Lower lobe of right lung (tissue), 2 donors: ENCODE measurements at regions not wholly inside any gene's neighbourhood (a gene's known extent, or its start where the extent isn't known, plus 50 kb on each side); places are given as distances from the start of the nearest gene placed in this dataset.

ENCODE experiments used
- ATAC-seq, 2 donors: fragments of 200-7000 bp; cut with Tn5 transposase; one replicate each; pipeline ENCODE4 v1.9.1; 2020 to 2022; ENCODE audit warnings: mild to moderate bottlenecking in 2 of 2, moderate library complexity in 2 of 2
- DNase-seq: peaks from one replicate; pipeline ENCODE4 v3.0.0-alpha.2; 2020
- H3K27ac ChIP-seq: fragments of 200-600 bp; one replicate; pipeline ENCODE4 v1.8.0; 2022
- H3K27me3 ChIP-seq: fragments of 200-600 bp; one replicate; pipeline ENCODE4 v1.8.0; 2022; ENCODE audit warnings: low read depth
- H3K36me3 ChIP-seq: fragments of 200-600 bp; one replicate; pipeline ENCODE4 v1.8.0; 2022; ENCODE audit warnings: mild to moderate bottlenecking
- H3K4me1 ChIP-seq: fragments of 200-600 bp; one replicate; pipeline ENCODE4 v1.8.0; 2022
- H3K4me3 ChIP-seq: fragments of 200-600 bp; one replicate; pipeline ENCODE4 v1.8.0; 2022; ENCODE audit warnings: mild to moderate bottlenecking
- H3K9me3 ChIP-seq: fragments of 200-600 bp; one replicate; pipeline ENCODE4 v1.8.0; 2022
- CTCF ChIP-seq: fragments of 200-600 bp; IDR thresholded peaks from one replicate; pipeline ENCODE4 v1.8.0; 2022; ENCODE audit warnings: antibody characterized with exemption, mild to moderate bottlenecking
- intact Hi-C: fragments of 100-400 bp; cut with DNase I; formaldehyde crosslinking; loops from one replicate; pipeline ENCODE4 v1.11.0; 2022
- donor health status: DM: no; HTN: yes; CAD: no; lungs with severe emphysema.

- H3K27ac ChIP-seq = no peak overlapping the region
- no peaks in the 10 kb centered on the region for H3K9me3 ChIP-seq
- no peak overlapping the region for H3K4me3 ChIP-seq
- DNase-seq = no peak
- no peaks in the 10 kb centered on the region for H3K27me3 ChIP-seq
- intact Hi-C loops = no loop called here
- ATAC-seq = no peak
- H3K36me3 ChIP-seq = no peaks in the 10 kb centered on the region
- TF ChIP-seq CTCF = no peak
- H3K4me1 ChIP-seq = no peaks in the 10 kb centered on the region
Observed at GRCh38 chr7:46940178-46940577, 641.7 kb downstream of the TNS3 start.

GRCh38 chr7:46939558-46939957, 642.4 kb downstream of the TNS3 start:
- Histone ChIP-seq H3K27me3 (no peaks in the 10 kb centered on the region), H3K36me3 (no peaks in the 10 kb centered on the region), H3K27ac (no peak overlapping the region), H3K4me3 (no peak overlapping the region), H3K4me1 (no peaks in the 10 kb centered on the region), H3K9me3 (no peaks in the 10 kb centered on the region)
- intact Hi-C loops = no loop called here
- TF ChIP-seq CTCF = no peak
- DNase-seq = no peak
- no peak for ATAC-seq

GRCh38 chr7:46939089-46939488, 642.8 kb downstream of the TNS3 start:
- Histone ChIP-seq H3K4me1 (peaks cover 3% of the 10 kb centered on the region), H3K9me3 (no peaks in the 10 kb centered on the region), H3K27me3 (no peaks in the 10 kb centered on the region), H3K36me3 (no peaks in the 10 kb centered on the region), H3K27ac (no peak overlapping the region), H3K4me3 (no peak overlapping the region)
- ATAC-seq = no peak
- TF ChIP-seq CTCF = no peak
- no peak for DNase-seq
- intact Hi-C loops = no loop called here

- Histone ChIP-seq H3K27me3 (no peaks in the 10 kb centered on the region), H3K27ac (no peak overlapping the region), H3K36me3 (no peaks in the 10 kb centered on the region), H3K4me1 (peaks cover 14% of the 10 kb centered on the region), H3K4me3 (no peak overlapping the region), H3K9me3 (no peaks in the 10 kb centered on the region)
- no peak for TF ChIP-seq CTCF
- DNase-seq = no peak
- intact Hi-C loops = no loop called here
- ATAC-seq = no peak
Observed at GRCh38 chr7:46937826-46938225, 644.1 kb downstream of the TNS3 start.

GRCh38 chr7:46934198-46934825, 647.6 kb downstream of the TNS3 start:
- TF ChIP-seq CTCF = no peak
- intact Hi-C loops = no loop called here
- Histone ChIP-seq H3K27ac (no peak overlapping the region), H3K27me3 (no peaks in the 10 kb centered on the region), H3K9me3 (no peaks in the 10 kb centered on the region), H3K4me1 (peaks cover 14% of the 10 kb centered on the region), H3K4me3 (no peak overlapping the region), H3K36me3 (no peaks in the 10 kb centered on the region)
- DNase-seq (no peak), ATAC-seq (no peak)
